ES-I3 (cell line): ENCODE measurements at regions not wholly inside any gene's neighbourhood (a gene's known extent, or its start where the extent isn't known, plus 50 kb on each side); places are given as distances from the start of the nearest gene placed in this dataset.

Experiments
- H3K36me3 ChIP-seq: 2 replicates; pipeline ENCODE4 v1.6.1; 2013; ENCODE audit warnings: mild to moderate bottlenecking, low read length, control low read depth, moderate library complexity; ENCODE audit not compliant: insufficient read depth
- H3K4me1 ChIP-seq: 2 replicates; pipeline ENCODE4 v1.6.1; 2013; ENCODE audit warnings: mild to moderate bottlenecking, control low read depth, low read length; ENCODE audit not compliant: insufficient read depth
- H3K9ac ChIP-seq: 2 replicates; pipeline ENCODE4 v1.6.1; 2013; ENCODE audit warnings: low read depth, mild to moderate bottlenecking, low read length, moderate library complexity
- H3K9me3 ChIP-seq: 2 replicates; pipeline ENCODE4 v1.6.1; 2013; ENCODE audit warnings: mild to moderate bottlenecking, low read length, moderate library complexity; ENCODE audit not compliant: control insufficient read depth, insufficient read depth

DNA sequence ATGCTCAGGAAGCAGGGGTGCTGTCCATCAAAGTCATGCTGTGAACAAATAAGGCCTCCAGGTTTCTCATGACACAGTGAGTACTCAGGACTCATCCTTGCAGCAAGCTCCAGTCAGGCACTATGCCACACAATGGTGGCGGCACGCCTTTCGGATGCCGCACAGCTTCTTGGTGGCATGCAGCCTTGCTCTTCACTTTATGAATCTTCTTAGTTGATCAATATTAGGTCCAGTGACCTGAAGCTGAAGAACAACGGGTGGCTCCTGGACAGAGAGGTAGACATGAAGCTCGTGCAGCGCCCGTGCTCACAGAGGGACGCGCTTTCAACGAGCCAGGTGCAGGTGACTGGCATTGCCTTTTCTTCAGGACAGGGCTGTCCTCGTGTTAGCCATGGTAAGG lies 653.0 kb upstream of the MGMT start:
- H3K4me1 ChIP-seq = no peaks in the 10 kb centered on the region
- no peaks in the 10 kb centered on the region for H3K9me3 ChIP-seq

DNA sequence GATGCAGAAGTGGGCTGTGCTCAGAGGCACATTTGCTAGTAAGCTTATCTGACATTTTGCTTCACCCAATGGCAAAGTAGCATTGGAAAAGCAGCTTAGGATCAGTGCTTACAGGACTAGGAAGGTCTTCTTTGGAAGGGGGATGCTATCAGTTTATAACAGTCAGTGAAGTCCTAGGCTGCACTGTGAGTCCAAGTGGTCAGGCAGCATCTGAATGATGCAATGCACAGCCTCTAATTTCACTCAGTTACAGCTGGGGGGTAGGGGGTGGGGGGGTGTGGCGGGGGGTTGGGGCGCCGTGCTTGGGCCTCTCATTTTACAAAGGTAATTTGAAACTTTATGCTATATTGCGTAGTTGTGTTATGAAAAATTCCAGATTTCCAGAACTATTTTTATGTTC lies 652.3 kb upstream of the MGMT start:
- no peaks in the 10 kb centered on the region for H3K4me1 ChIP-seq
- no peaks in the 10 kb centered on the region for H3K36me3 ChIP-seq
- no peaks in the 10 kb centered on the region for H3K9me3 ChIP-seq
- H3K9ac ChIP-seq = no peak overlapping the region

More for the DNA sequence above, 653.0 kb upstream of the MGMT start:
- no peak overlapping the region for H3K9ac ChIP-seq
- no peaks in the 10 kb centered on the region for H3K36me3 ChIP-seq

DNA sequence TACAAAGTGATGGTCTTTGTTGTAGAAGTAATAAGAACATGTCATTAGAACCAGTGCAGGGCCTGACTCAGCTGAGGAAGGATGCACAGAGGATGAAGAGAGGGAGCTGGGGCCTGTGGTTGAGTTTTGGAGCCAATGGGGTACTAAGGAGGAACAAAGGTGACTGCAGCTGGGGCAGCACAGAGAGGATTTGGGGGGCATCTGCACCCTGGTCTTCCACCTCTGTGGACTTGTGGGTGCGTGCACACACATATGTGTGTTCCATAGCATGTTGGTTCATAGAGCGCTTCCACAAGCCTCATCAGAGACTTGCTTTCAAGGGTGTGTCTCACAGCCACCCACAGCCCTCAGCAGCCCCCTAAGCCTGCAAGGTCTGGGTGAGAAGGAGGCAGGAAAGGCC lies 650.3 kb upstream of the MGMT start:
- Histone ChIP-seq H3K4me1 (no peaks in the 10 kb centered on the region), H3K36me3 (no peaks in the 10 kb centered on the region), H3K9me3 (no peaks in the 10 kb centered on the region), H3K9ac (no peak overlapping the region)

- Histone ChIP-seq H3K9ac (no peak overlapping the region), H3K36me3 (no peaks in the 10 kb centered on the region), H3K4me1 (no peaks in the 10 kb centered on the region), H3K9me3 (no peaks in the 10 kb centered on the region)
These were observed 649.4 kb upstream of the MGMT start for GRCh38 chr10:128817636-128818035.

GRCh38 chr10:128820663-128821062 lies 646.4 kb upstream of the MGMT start:
- Histone ChIP-seq H3K4me1 (no peaks in the 10 kb centered on the region), H3K9me3 (no peaks in the 10 kb centered on the region), H3K9ac (no peak overlapping the region), H3K36me3 (no peaks in the 10 kb centered on the region)

DNA sequence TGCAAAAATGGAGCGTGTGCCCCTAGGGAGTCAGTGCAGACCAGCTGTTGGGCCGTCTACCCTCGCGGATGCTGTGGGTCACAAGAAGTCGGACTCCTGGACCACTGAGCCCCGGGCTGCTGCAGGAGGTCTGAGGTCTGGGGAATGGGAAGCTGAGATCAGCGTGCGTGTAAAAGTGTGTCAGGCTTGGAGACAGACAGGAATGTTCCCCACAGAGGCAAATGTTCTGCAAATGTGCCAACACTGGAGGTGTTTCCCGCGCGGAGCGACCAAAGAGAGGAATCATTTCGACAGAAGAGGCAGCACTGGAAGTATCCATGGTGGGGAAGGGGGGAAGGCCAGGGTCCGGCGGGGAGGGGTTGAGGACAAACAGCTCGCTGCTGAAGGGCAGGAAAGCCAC lies 643.8 kb upstream of the MGMT start:
- Histone ChIP-seq H3K36me3 (no peaks in the 10 kb centered on the region), H3K9ac (no peak overlapping the region), H3K4me1 (no peaks in the 10 kb centered on the region), H3K9me3 (no peaks in the 10 kb centered on the region)

DNA sequence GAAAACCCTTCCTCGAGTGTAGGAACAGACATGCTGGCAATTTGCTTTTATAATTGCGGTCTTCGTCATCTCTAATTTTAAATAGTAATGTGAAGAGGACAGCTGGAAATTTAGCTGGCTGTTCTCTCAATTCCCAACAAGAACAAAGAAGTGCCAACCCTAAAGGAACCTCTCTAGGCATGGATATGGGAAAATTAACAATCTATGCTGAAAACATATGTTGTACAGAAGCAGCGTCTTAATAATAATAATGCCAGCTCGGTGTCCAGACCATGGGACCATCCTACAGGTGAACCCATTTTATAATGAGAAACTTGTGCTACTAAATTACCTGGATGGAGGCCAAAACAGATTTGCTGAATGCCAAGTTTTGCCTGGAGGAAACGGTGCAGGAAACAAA lies 641.4 kb upstream of the MGMT start:
- Histone ChIP-seq H3K36me3 (no peaks in the 10 kb centered on the region), H3K9me3 (no peaks in the 10 kb centered on the region), H3K4me1 (no peaks in the 10 kb centered on the region), H3K9ac (no peak overlapping the region)

DNA sequence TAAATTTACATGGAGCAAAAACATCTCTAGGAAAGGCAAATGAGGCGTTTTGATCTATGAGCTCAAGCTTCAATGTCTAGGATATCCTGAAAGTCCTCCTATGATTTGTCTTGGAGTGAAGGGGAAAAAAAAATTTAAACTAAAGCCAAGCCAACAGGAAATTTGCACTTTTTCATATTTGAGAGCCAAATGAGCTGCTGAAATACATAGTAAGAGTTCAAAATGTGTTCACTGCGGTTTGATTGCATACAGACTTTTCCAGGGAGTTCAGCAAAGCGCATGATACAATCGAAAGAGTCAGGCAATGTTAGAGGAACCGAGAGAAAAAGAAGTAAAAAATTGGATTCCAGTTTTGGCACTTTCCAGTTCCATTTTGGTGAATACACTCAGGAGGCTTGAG lies 633.4 kb upstream of the MGMT start:
- H3K4me1 ChIP-seq = no peaks in the 10 kb centered on the region
- no peaks in the 10 kb centered on the region for H3K9me3 ChIP-seq
- no peak overlapping the region for H3K9ac ChIP-seq
- no peaks in the 10 kb centered on the region for H3K36me3 ChIP-seq

DNA sequence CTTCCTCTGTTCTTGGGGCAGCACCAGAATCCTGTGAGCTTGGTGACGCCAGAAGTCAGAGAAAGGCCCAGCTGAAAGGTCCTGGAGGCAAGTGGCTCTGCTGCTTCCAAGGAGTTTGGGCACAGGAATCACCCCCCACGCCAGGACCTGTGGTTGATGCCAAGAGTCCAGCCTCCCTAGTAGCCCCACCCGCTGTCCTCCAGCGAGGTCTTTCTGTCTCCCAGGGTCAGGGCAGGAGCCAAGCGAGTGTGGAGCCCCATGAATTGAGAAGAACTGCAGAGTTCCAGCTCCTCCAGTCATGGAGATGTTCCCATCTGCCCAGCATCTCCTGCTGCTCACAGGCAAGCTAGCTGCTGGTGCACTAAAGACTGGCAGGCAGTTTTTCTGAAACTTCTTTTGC lies 631.7 kb upstream of the MGMT start:
- H3K9me3 ChIP-seq = no peaks in the 10 kb centered on the region
- no peaks in the 10 kb centered on the region for H3K36me3 ChIP-seq
- no peak overlapping the region for H3K9ac ChIP-seq
- H3K4me1 ChIP-seq = no peaks in the 10 kb centered on the region

DNA sequence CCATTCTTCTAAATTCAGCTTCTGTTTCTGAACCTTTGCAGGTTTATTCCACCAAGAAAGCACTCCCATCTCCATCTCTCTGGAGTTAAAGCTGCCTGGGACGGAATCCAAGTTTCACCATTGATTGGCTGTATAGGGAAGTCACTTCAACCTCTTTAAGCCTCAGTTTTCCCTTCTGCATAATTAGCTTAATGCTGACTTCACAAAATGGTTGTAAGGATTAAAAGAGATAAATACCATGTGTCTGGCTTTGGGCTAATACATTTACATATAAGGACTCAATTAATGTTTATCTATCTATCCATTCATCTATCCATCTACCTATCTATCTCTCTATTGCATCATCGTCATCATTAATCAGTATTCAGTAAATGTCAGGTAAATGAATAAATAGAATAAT lies 629.6 kb upstream of the MGMT start:
- H3K4me1 ChIP-seq = no peaks in the 10 kb centered on the region
- no peaks in the 10 kb centered on the region for H3K9me3 ChIP-seq
- no peak overlapping the region for H3K9ac ChIP-seq
- H3K36me3 ChIP-seq = no peaks in the 10 kb centered on the region

DNA sequence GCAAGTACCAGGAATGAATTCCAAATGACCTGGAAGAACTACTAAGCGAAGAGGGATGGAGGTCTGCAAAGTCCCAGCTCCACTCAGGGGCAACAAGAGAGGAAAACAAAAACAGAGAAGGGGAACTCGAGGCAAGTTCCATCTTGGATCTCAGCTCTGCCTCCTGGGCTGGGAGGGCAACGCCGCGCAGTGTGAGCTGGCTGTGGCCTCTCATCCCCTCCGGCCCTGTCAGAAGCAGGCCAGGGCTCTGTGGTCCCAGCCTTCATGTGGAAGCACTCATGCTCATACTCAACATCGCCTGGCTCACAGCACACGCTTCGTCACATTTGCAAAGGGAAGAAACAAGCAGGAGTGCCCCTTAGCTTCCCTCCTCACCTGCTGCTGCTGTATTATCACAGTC lies 627.9 kb upstream of the MGMT start:
- Histone ChIP-seq H3K4me1 (no peaks in the 10 kb centered on the region), H3K9ac (no peak overlapping the region), H3K36me3 (no peaks in the 10 kb centered on the region)

GRCh38 chr10:128839701-128840100 lies 627.3 kb upstream of the MGMT start:
- no peaks in the 10 kb centered on the region for H3K4me1 ChIP-seq
- no peak overlapping the region for H3K9ac ChIP-seq
- no peaks in the 10 kb centered on the region for H3K9me3 ChIP-seq
- H3K36me3 ChIP-seq = no peaks in the 10 kb centered on the region

More for the DNA sequence above, 627.9 kb upstream of the MGMT start:
- no peaks in the 10 kb centered on the region for H3K9me3 ChIP-seq

DNA sequence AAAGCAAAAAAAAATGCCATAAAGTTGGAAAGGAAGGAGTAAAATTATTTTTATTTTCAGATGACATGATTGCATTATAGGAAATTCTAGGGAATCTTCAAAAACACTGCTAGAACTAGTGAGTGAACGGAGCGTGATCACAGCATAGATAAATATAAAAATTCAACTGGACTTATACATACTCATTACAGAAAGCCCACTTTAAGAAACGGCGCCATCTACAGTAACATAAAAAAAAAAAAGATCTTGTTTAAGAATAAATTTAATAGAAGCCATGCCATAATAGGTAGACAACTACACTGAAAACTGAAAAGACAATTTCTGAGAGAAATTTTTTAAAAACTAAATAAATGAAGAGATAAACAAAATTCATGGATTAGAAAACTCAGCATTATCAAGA lies 623.1 kb upstream of the MGMT start:
- Histone ChIP-seq H3K9me3 (no peaks in the 10 kb centered on the region), H3K4me1 (no peaks in the 10 kb centered on the region), H3K36me3 (no peaks in the 10 kb centered on the region), H3K9ac (no peak overlapping the region)

DNA sequence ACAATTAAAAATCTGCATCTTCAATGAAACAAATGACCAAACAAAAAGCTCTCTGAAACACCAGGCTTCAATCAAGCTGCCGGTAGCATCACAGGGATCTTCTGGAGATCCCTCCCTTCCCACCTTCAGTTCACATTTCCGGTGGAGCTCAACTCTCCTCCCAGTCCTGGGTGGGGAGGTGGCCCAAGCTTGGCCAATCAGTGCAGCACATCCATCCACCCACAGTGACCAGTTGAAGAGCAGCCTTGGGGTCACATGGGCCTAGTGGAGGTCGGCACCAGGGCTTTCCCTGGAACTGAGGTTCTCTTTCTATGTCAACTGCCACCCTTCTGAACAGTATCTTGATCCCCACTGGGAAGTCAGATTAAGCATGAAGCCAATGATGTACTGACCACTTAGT lies 620.1 kb upstream of the MGMT start:
- Histone ChIP-seq H3K9me3 (no peaks in the 10 kb centered on the region), H3K9ac (no peak overlapping the region), H3K4me1 (no peaks in the 10 kb centered on the region), H3K36me3 (no peaks in the 10 kb centered on the region)

DNA sequence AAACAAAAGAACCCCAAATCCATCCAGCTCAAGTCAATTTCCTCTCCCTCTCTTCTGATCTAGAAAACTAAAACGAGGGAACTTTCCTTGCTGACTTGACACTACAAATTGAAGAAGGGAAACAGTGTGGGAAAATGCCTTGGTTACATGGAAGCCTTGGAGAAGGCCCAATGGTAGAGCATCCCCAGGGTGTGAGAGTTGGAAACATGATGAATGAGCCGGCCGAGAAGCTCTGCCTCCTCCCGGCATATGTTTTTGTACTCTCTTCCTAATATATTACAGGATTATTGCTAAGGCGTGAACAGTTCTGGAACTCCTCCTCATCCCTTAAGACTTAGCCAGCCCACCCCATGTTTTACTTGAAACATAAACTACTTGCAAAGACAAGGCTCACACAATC lies 618.2 kb upstream of the MGMT start:
- H3K9me3 ChIP-seq = no peaks in the 10 kb centered on the region
- H3K9ac ChIP-seq = no peak overlapping the region
- H3K36me3 ChIP-seq = no peaks in the 10 kb centered on the region
- no peaks in the 10 kb centered on the region for H3K4me1 ChIP-seq

DNA sequence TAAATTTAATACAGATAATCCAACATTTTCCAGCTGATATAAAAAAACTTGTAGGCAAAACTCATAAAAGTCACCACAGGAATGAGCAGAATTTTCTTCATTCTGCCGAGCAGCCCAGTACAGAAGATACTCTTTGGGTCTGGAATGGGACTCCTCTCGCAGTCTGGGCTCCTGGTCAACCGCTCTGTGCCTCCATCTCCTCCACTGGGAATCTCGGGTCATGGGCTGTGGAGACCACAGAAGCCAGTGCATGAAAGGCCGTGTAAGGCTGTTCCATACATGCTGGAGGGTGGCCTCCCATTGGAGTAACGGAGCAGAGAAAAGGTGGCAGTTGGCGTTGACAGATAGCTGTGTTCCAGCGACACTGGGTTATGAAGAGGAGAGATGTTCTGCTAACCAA lies 616.4 kb upstream of the MGMT start:
- no peaks in the 10 kb centered on the region for H3K4me1 ChIP-seq
- H3K9ac ChIP-seq = no peak overlapping the region
- no peaks in the 10 kb centered on the region for H3K9me3 ChIP-seq
- no peaks in the 10 kb centered on the region for H3K36me3 ChIP-seq
